GM12891 (cell line): ENCODE measurements at regions not wholly inside any gene's neighbourhood (a gene's known extent, or its start where the extent isn't known, plus 50 kb on each side); places are given as distances from the start of the nearest gene placed in this dataset.

Source experiments
- PAX5 ChIP-seq: IDR thresholded peaks from 2 replicates; pipeline ENCODE4 v1.6.1; 2011; ENCODE audit warnings: low read length, moderate library complexity, mild to moderate bottlenecking; ENCODE audit not compliant: insufficient read depth, severe bottlenecking
- POLR2A ChIP-seq: IDR thresholded peaks from 2 replicates; pipeline ENCODE4 v1.6.1; 2011; ENCODE audit warnings: low read depth, low read length, control low read depth
- POLR2AphosphoS5 ChIP-seq: IDR thresholded peaks from 2 replicates; pipeline ENCODE4 v1.6.1; 2011; ENCODE audit warnings: low read depth, low read length, control low read depth
- POU2F2 ChIP-seq: IDR thresholded peaks from 2 replicates; pipeline ENCODE4 v1.6.1; 2011; ENCODE audit warnings: low read depth, mild to moderate bottlenecking, control low read depth, low read length, moderate library complexity
- SPI1 ChIP-seq: IDR thresholded peaks from 2 replicates; pipeline ENCODE4 v1.6.1; 2011; ENCODE audit warnings: low read depth, low read length, control low read depth
- TAF1 ChIP-seq: IDR thresholded peaks from 2 replicates; pipeline ENCODE4 v1.6.1; 2011; ENCODE audit warnings: low read depth, low read length, control low read depth

- TF ChIP-seq POLR2AphosphoS5 (no peak), SPI1 (no peak), POLR2A (no peak), TAF1 (no peak), PAX5 (no peak), POU2F2 (no peak)
Observed at GRCh38 chr12:69102856-69103255, 136.5 kb upstream of the CPSF6 start.
